ENCODE measurements at regions not wholly inside any gene's neighbourhood (a gene's known extent, or its start where the extent isn't known, plus 50 kb on each side); places are given as distances from the start of the nearest gene placed in this dataset.
"Not testable (repeated sequence)": the region's sequence is repeated elsewhere in the genome, so short reads cannot be mapped to it uniquely, and the experiment has no call there.

GRCh38 chr2:111270569-111270968, 149.9 kb downstream of the BCL2L11 start:
- H3K4me3 Mint-ChIP-seq; H3K36me3 ChIP-seq (ENCODE audit: control insufficient read depth in 2 of 2, extremely low read depth in 1 of 2, insufficient read depth in 1 of 2, low read length in 1 of 2); H3K36me3 Mint-ChIP-seq; H3K27ac Mint-ChIP-seq; H3K4me1 ChIP-seq (ENCODE audit: control insufficient read depth in 1 of 2, extremely low read depth in 1 of 2, insufficient read depth in 2 of 2, low read length in 2 of 2); H3K27me3 ChIP-seq (replicated peaks in 1 of 2; ENCODE audit: control insufficient read depth in 2 of 2, extremely low read depth in 1 of 2, insufficient read depth in 2 of 2, low read length in 1 of 2); H3K9me3 ChIP-seq; POLR2A ChIA-PET; H3K4me1 Mint-ChIP-seq; H3K9me3 Mint-ChIP-seq; DNase-seq; H3K4me3 ChIP-seq (ENCODE audit: control insufficient read depth in 1 of 2, extremely low read depth in 1 of 2, low read length in 1 of 2); H3K27ac ChIP-seq (ENCODE audit: low read length); H3K27me3 Mint-ChIP-seq; ATAC-seq (replicated peaks in 1 of 4); CTCF ChIA-PET: not testable (repeated sequence)
- WGBS (ENCODE audit: insufficient coverage), result no CpG with 5 or more reads among the region's 3 CpGs

DNA sequence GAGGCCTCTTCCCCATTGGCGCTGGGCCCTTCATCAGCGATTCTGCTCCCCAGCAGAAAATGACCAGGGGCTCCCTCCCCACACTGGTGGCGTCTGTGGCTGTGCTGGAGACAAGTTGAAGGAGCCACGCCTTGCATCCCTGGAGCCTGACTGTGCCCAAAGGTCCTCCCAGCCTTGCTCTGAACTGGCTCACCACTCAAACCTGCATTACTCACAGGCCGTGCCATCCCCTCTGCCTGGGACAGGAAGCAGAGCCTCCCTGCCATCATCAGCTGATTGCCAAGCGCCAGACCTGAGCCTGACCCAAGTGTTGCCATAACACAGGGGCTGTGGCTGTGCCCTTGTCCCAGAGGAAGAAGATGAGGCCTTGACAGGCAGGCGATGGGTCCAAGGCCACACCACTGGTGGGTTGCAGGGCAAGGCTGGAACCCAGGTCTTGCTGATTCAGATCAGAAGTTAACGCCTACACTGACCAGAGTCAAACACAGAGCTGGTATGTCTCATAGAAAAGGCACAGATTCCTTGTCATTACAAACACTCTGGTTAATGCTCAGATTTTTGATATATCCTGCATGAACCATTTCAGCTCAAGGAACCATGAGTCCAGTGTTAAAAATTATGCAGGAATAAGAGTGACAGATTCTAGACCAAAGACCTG, 151.1 kb downstream of the BCL2L11 start:
- POLR2A ChIA-PET; H3K36me3 Mint-ChIP-seq; H3K9me3 ChIP-seq; H3K4me1 ChIP-seq (ENCODE audit: control insufficient read depth in 1 of 2, extremely low read depth in 1 of 2, insufficient read depth in 2 of 2, low read length in 2 of 2); H3K4me3 ChIP-seq (ENCODE audit: control insufficient read depth in 1 of 2, extremely low read depth in 1 of 2, low read length in 1 of 2); DNase-seq; ATAC-seq (replicated peaks in 1 of 4); H3K36me3 ChIP-seq (ENCODE audit: control insufficient read depth in 2 of 2, extremely low read depth in 1 of 2, insufficient read depth in 1 of 2, low read length in 1 of 2); CTCF ChIA-PET; H3K27ac Mint-ChIP-seq; H3K4me3 Mint-ChIP-seq; H3K4me1 Mint-ChIP-seq; H3K9me3 Mint-ChIP-seq; H3K27me3 ChIP-seq (replicated peaks in 1 of 2; ENCODE audit: control insufficient read depth in 2 of 2, extremely low read depth in 1 of 2, insufficient read depth in 2 of 2, low read length in 1 of 2); H3K27me3 Mint-ChIP-seq; H3K27ac ChIP-seq (ENCODE audit: low read length): not testable (repeated sequence)
- WGBS (ENCODE audit: insufficient coverage), result no CpG with 5 or more reads among the region's 8 CpGs

DNA sequence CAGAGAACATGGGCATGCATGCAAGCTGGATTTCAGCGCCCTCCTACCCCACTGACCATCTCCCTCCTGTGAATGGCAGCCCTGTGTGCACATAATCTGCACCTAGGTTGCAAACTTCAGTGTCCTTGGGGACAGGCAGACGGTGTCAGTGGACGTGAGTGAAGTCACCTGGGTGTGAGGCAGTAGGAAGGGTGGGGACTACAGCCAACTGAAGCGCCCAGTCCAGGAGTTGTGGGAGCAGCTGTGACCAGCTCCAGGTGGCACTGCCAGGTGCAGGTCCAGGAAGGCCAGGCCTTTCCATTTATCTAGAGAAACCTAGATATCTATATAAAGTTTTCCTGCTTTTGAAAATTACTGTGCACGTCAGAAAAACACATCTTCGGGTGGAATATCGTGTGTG, 152.3 kb downstream of the BCL2L11 start:
- H3K4me3 Mint-ChIP-seq; H3K9me3 ChIP-seq; H3K27ac Mint-ChIP-seq; DNase-seq; H3K4me1 Mint-ChIP-seq; H3K27ac ChIP-seq (ENCODE audit: low read length); H3K9me3 Mint-ChIP-seq; POLR2A ChIA-PET; ATAC-seq (replicated peaks in 1 of 4); H3K27me3 ChIP-seq (replicated peaks in 1 of 2; ENCODE audit: control insufficient read depth in 2 of 2, extremely low read depth in 1 of 2, insufficient read depth in 2 of 2, low read length in 1 of 2); H3K4me1 ChIP-seq (ENCODE audit: control insufficient read depth in 1 of 2, extremely low read depth in 1 of 2, insufficient read depth in 2 of 2, low read length in 2 of 2); H3K27me3 Mint-ChIP-seq; CTCF ChIA-PET; H3K4me3 ChIP-seq (ENCODE audit: control insufficient read depth in 1 of 2, extremely low read depth in 1 of 2, low read length in 1 of 2); H3K36me3 ChIP-seq (ENCODE audit: control insufficient read depth in 2 of 2, extremely low read depth in 1 of 2, insufficient read depth in 1 of 2, low read length in 1 of 2); H3K36me3 Mint-ChIP-seq: not testable (repeated sequence)
- no CpG with 5 or more reads among the region's 7 CpGs for WGBS (ENCODE audit: insufficient coverage)

- DNase-seq; H3K27ac Mint-ChIP-seq; CTCF ChIA-PET; ATAC-seq (replicated peaks in 1 of 4); H3K27ac ChIP-seq (ENCODE audit: low read length); H3K9me3 Mint-ChIP-seq; H3K4me1 ChIP-seq (ENCODE audit: control insufficient read depth in 1 of 2, extremely low read depth in 1 of 2, insufficient read depth in 2 of 2, low read length in 2 of 2); POLR2A ChIA-PET; H3K4me3 Mint-ChIP-seq; H3K9me3 ChIP-seq; H3K36me3 Mint-ChIP-seq; H3K4me1 Mint-ChIP-seq; H3K36me3 ChIP-seq (ENCODE audit: control insufficient read depth in 2 of 2, extremely low read depth in 1 of 2, insufficient read depth in 1 of 2, low read length in 1 of 2); H3K4me3 ChIP-seq (ENCODE audit: control insufficient read depth in 1 of 2, extremely low read depth in 1 of 2, low read length in 1 of 2); H3K27me3 Mint-ChIP-seq; H3K27me3 ChIP-seq (replicated peaks in 1 of 2; ENCODE audit: control insufficient read depth in 2 of 2, extremely low read depth in 1 of 2, insufficient read depth in 2 of 2, low read length in 1 of 2): not testable (repeated sequence)
- 100% methylated on average over 1 of the region's 15 CpGs for WGBS (ENCODE audit: insufficient coverage)
Measured at GRCh38 chr2:111275047-111275853, 154.5 kb downstream of the BCL2L11 start.

GRCh38 chr2:111275854-111276171, 155.1 kb downstream of the BCL2L11 start:
- H3K27ac Mint-ChIP-seq; H3K27me3 Mint-ChIP-seq; H3K4me3 ChIP-seq (ENCODE audit: control insufficient read depth in 1 of 2, extremely low read depth in 1 of 2, low read length in 1 of 2); H3K27ac ChIP-seq (ENCODE audit: low read length); ATAC-seq (replicated peaks in 1 of 4); H3K36me3 ChIP-seq (ENCODE audit: control insufficient read depth in 2 of 2, extremely low read depth in 1 of 2, insufficient read depth in 1 of 2, low read length in 1 of 2); DNase-seq; H3K9me3 ChIP-seq; H3K4me1 ChIP-seq (ENCODE audit: control insufficient read depth in 1 of 2, extremely low read depth in 1 of 2, insufficient read depth in 2 of 2, low read length in 2 of 2); H3K4me3 Mint-ChIP-seq; H3K4me1 Mint-ChIP-seq; H3K36me3 Mint-ChIP-seq; H3K9me3 Mint-ChIP-seq; CTCF ChIA-PET; H3K27me3 ChIP-seq (replicated peaks in 1 of 2; ENCODE audit: control insufficient read depth in 2 of 2, extremely low read depth in 1 of 2, insufficient read depth in 2 of 2, low read length in 1 of 2); POLR2A ChIA-PET: not testable (repeated sequence)
- WGBS (ENCODE audit: insufficient coverage), result no CpG with 5 or more reads among the region's 3 CpGs

GRCh38 chr2:111278133-111278532, 157.4 kb downstream of the BCL2L11 start:
- H3K27ac ChIP-seq (ENCODE audit: low read length); DNase-seq; H3K27ac Mint-ChIP-seq; H3K36me3 Mint-ChIP-seq; H3K4me3 ChIP-seq (ENCODE audit: control insufficient read depth in 1 of 2, extremely low read depth in 1 of 2, low read length in 1 of 2); CTCF ChIA-PET; H3K9me3 ChIP-seq; H3K27me3 Mint-ChIP-seq; H3K4me1 ChIP-seq (ENCODE audit: control insufficient read depth in 1 of 2, extremely low read depth in 1 of 2, insufficient read depth in 2 of 2, low read length in 2 of 2); H3K4me3 Mint-ChIP-seq; H3K4me1 Mint-ChIP-seq; POLR2A ChIA-PET; ATAC-seq (replicated peaks in 1 of 4); H3K9me3 Mint-ChIP-seq; H3K27me3 ChIP-seq (replicated peaks in 1 of 2; ENCODE audit: control insufficient read depth in 2 of 2, extremely low read depth in 1 of 2, insufficient read depth in 2 of 2, low read length in 1 of 2); H3K36me3 ChIP-seq (ENCODE audit: control insufficient read depth in 2 of 2, extremely low read depth in 1 of 2, insufficient read depth in 1 of 2, low read length in 1 of 2): not testable (repeated sequence)
- WGBS (ENCODE audit: insufficient coverage), result no CpG with 5 or more reads among the region's 3 CpGs

Measured in T-cell (primary cell).